AG04449 (cell line): ENCODE measurements at regions not wholly inside any gene's neighbourhood (a gene's known extent, or its start where the extent isn't known, plus 50 kb on each side); places are given as distances from the start of the nearest gene placed in this dataset.
"Not testable (repeated sequence)": the region's sequence is repeated elsewhere in the genome, so short reads cannot be mapped to it uniquely, and the experiment has no call there.

ENCODE experiments used
- CTCF ChIA-PET: fragments of 350-600 bp; formaldehyde crosslinking; extraction: SDS; loops from one replicate; lab custom pipeline; 2021; ENCODE audit warnings: antibody characterized with exemption; lab: Yijun Ruan, JAX
- POLR2A ChIA-PET: fragments of 400-600, 350-600 bp; formaldehyde crosslinking; extraction: SDS; loops from one replicate; lab custom pipeline; 2020; ENCODE audit warnings: antibody characterized with exemption, inconsistent platforms; lab: Yijun Ruan, JAX
- DNase-seq: peaks from one replicate; pipeline ENCODE4 v3.0.0-alpha.2; 2010; ENCODE audit warnings: low read depth, low spot score
- H3K4me3 ChIP-seq: 2 replicates; pipeline ENCODE4 v1.5.1; 2011; ENCODE audit warnings: low read depth, mild to moderate bottlenecking, control low read depth, low read length
- TF ChIP-seq, protein P1 (sequence below): IDR thresholded peaks from one replicate; pipeline ENCODE4 v1.5.1; 2011; ENCODE audit warnings: mild to moderate bottlenecking, moderate library complexity, low read length, control low read depth, inconsistent platforms; ENCODE audit not compliant: insufficient read depth; ENCODE audit errors: missing control alignments

DNA sequence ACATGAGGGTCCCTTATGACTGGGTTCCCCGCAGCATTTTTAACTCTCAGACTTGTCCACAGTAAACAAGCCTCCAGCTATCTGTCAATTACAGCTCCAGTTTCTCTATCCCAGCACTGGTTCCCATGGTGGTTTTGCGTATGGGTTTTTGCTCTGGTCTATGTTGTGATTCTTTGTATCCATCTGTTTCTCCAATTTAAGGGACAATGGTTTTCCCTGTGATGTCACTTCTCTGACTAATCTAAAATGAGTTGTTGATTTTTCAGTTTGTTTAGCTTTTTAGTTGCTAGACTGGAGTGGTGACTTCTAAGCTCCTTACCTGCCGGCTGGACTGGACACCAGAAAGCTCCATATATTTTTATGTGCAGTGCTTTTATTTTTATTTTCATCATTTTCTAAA, 303.7 kb downstream of the INHBA start:
- ChIA-PET POLR2A (no interaction called here), CTCF (no interaction called here)
- H3K4me3 ChIP-seq = no peak overlapping the region
- TF ChIP-seq, protein P1, sequence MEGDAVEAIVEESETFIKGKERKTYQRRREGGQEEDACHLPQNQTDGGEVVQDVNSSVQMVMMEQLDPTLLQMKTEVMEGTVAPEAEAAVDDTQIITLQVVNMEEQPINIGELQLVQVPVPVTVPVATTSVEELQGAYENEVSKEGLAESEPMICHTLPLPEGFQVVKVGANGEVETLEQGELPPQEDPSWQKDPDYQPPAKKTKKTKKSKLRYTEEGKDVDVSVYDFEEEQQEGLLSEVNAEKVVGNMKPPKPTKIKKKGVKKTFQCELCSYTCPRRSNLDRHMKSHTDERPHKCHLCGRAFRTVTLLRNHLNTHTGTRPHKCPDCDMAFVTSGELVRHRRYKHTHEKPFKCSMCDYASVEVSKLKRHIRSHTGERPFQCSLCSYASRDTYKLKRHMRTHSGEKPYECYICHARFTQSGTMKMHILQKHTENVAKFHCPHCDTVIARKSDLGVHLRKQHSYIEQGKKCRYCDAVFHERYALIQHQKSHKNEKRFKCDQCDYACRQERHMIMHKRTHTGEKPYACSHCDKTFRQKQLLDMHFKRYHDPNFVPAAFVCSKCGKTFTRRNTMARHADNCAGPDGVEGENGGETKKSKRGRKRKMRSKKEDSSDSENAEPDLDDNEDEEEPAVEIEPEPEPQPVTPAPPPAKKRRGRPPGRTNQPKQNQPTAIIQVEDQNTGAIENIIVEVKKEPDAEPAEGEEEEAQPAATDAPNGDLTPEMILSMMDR = no peak
- DNase-seq = no peak

DNA sequence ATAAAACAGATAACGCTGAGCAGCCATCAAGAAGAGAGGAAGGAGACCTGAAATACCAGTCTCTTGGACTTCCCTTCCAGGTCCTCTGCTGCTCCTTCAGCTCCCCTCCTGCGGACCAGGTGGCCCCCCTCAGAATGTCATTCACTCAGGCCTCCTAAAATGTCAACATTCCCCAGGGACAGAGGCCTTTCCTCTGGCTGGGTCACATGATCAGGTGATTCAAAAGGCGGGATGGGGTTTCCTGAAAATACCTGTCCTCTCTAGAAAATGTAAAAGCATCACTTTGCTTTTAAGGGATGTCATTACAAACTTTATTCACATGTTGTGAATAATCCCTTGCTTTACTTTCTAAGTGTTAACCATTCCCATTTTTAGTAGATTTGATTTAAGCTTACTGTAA, 311.1 kb downstream of the INHBA start:
- TF ChIP-seq, protein P1 = no peak
- ChIA-PET CTCF (interaction anchor here (0.9 to 1.1 kb wide), 2 partner anchors 14 to 160 kb away, joined by 3 read pairs; no protein-coding TSS in a partner anchor), POLR2A (no interaction called here)
- no peak overlapping the region for H3K4me3 ChIP-seq
- DNase-seq = no peak

DNA sequence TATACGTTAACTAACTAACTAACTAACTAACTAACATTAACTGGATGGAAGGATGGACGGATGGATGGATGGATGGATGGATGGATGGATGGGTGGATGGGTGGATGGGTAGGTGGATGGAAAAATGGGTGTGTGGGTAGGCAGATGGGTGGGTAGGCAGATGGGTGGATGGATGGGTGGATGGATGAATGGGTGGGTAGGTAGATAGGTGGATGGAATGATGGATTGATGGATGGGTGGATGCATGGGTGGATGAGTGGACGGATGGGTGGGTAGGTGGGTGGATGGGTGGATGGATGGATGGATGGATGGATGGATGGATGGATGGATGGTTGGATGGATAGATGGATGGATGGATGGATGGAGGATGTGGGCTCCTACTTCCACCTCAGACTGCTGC, 314.0 kb downstream of the INHBA start:
- CTCF ChIA-PET, DNase-seq, H3K4me3 ChIP-seq, POLR2A ChIA-PET: not testable (repeated sequence)

DNA sequence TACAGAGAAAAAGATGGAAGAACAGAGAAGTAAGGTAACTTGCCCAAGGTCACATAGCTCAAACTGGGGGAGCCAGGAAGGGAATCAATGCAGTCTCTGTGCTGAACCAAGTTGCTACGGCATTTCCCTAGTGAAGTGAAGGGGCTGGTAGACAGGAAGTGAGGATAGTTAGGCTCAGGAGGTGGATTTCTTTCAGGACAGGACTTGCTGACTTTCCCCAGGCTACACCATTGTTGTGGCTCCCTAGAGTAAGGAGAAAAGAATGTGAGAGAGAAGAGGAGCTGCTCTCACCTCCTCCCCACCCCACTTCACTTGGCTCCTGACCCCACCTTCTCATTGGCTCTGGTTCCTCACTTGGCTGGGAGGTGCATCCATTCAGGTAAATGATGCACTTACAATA, 316.9 kb downstream of the INHBA start:
- TF ChIP-seq, protein P1 = no peak
- ChIA-PET POLR2A (no interaction called here), CTCF (interaction anchor here (0.9 to 1.0 kb wide), 2 partner anchors 22 to 36 kb away, joined by 3 read pairs; no protein-coding TSS in a partner anchor)
- DNase-seq = no peak
- no peak overlapping the region for H3K4me3 ChIP-seq

DNA sequence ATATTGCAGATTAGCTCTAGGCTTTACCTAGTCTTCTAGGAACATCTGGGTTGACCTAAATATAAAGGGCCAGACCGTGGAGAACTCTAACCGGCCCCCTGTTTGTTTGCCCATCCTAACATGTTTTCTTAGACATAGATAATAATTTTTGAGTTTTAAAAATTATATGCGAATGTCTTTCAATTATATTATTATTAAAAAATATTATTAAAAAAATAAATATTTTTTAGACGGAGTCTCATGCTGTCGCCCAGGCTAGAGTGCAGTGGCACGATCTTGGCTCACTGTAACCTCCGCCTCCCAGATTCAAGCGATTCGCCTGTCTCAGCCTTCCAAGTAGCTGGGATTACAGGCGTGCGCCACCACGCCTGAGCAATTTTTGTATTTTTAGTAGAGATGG, 318.5 kb downstream of the INHBA start:
- POLR2A ChIA-PET = no interaction called here
- TF ChIP-seq, protein P1 = no peak
- no peak overlapping the region for H3K4me3 ChIP-seq
- CTCF ChIA-PET = no interaction called here
- no peak for DNase-seq

DNA sequence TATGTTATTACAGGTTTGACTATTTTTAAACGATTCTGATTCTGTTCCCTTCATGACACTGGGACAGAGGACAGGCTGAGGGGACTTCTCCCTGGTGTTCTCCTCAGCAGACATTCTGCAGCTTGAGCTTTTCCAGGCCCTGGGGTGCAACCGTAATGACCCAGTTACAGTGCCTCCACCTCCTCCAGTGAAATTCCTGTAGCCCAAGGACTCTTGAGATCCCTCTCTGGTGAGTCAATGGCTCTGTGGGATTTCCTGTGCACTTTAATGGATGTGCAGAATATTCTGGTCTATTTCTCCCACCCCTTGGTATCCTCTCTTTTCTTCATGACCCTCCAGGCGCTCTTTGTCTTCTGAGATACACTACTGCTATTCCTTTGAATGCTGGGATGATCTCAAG, 319.3 kb downstream of the INHBA start:
- TF ChIP-seq, protein P1 = no peak
- H3K4me3 ChIP-seq = no peak overlapping the region
- POLR2A ChIA-PET = no interaction called here
- CTCF ChIA-PET = no interaction called here
- no peak for DNase-seq

DNA sequence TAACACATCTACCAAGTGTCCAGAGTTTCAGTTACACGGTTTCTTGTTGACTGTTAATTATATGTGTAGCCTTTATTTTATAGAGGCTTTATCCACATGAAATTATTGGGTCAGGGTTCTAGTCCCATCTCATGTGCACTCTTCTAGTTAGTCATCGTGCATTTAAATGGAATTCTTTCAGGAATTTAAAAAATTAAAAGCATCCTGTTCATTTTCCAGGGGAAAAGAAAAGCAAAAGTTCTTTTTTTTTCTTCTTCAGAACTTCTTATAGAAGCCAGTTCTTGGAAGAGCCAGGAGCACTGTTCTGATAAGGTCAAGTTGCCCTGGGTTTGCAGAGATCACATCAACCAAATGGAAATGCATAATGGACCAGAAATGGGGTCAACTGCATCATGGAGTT, 324.7 kb downstream of the INHBA start:
- DNase-seq = no peak
- CTCF ChIA-PET = interaction anchor here (1.2 kb wide), 1 partner anchor 14 kb away, joined by 3 read pairs; no protein-coding TSS in a partner anchor
- H3K4me3 ChIP-seq = no peak overlapping the region
- TF ChIP-seq, protein P1 = no peak
- POLR2A ChIA-PET = no interaction called here
